ENCODE measurements at regions not wholly inside any gene's neighbourhood (a gene's known extent, or its start where the extent isn't known, plus 50 kb on each side); places are given as distances from the start of the nearest gene placed in this dataset.
A peak's percentile ranks its signal among the peaks of the same experiment; 100 is the strongest.
"Not testable (repeated sequence)": the region's sequence is repeated elsewhere in the genome, so short reads cannot be mapped to it uniquely, and the experiment has no call there.

DNA sequence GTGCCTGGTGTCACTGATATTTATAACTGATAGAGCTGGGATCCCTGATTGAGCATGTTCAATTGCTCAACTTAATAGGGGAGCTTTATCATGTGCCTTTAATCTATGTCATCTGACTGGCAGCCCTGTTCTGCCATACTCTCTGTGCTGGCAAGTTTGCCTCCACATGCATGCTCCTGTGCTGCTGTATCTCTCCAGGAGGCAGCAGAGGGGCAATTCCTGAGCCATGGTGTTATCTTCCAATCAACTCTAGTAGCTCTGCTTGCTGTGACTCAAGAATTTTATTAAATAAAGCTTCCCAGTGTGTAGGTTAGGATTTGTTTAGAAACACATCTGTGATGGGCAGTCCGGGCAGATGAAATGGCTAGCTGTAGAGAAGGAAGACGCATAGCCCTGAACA lies 642.0 kb downstream of the KIF4B start:
- ATAC-seq (no peak), FAIRE-seq (no peak), DNase-seq (ENCODE audit: low read depth in 1 of 2, low spot score in 1 of 2) (no peak)
- Histone ChIP-seq H3K4me1 (no peaks in the 10 kb centered on the region), H3K4me2 (no peak overlapping the region), H3K4me3 (no peak overlapping the region), H3K9me3 (no peaks in the 10 kb centered on the region), H3K27ac (no peak overlapping the region)
- TF ChIP-seq, protein P1, sequence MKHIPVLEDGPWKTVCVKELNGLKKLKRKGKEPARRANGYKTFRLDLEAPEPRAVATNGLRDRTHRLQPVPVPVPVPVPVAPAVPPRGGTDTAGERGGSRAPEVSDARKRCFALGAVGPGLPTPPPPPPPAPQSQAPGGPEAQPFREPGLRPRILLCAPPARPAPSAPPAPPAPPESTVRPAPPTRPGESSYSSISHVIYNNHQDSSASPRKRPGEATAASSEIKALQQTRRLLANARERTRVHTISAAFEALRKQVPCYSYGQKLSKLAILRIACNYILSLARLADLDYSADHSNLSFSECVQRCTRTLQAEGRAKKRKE (CRISPR knock-in tag; IDR thresholded peaks at IDR 0.05; ENCODE audit: low read depth) = no peak
- CTCF ChIA-PET = interaction anchor here (1.1 kb wide), 1 partner anchor 13 kb away, joined by 3 read pairs; no protein-coding TSS in a partner anchor
- POLR2A ChIA-PET = no interaction called here
- 70% methylated on average over 2 of the region's 2 CpGs for WGBS (ENCODE audit: missing lambda C conversion rate)

DNA sequence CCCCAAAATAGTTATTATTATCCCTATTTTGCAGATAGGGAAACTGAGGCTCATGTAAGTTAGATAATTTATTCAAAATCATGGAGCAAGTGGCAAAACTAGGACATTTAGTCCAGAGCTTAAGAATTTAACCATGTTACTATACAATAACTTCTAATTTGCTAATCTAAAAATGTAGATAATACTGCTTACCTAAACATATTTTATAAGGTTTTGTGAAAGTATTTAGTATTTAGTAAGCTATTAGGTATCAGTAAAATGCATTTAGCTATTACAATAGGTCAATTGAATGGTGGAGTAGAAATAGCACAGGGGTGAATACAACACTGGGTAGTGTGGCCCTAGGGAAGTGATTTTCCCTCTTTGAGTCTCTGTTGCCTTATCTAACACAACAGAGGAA lies 648.3 kb downstream of the KIF4B start:
- FAIRE-seq (no peak), DNase-seq (ENCODE audit: low read depth in 1 of 2, low spot score in 1 of 2) (no peak), ATAC-seq (no peak)
- POLR2A ChIA-PET = no interaction called here
- no peak overlapping the region for H3K27ac ChIP-seq
- H3K4me3 ChIP-seq = no peak overlapping the region
- CTCF ChIA-PET = no interaction called here
- no peaks in the 10 kb centered on the region for H3K4me1 ChIP-seq
- H3K9me3 ChIP-seq = no peaks in the 10 kb centered on the region
- TF ChIP-seq MAFK (IDR thresholded peaks at IDR 0.05; ENCODE audit: partially characterized antibody) = peak; percentile 74
- no peak for TF ChIP-seq CHD2 (IDR thresholded peaks at IDR 0.05; ENCODE audit: low read length, partially characterized antibody)
- no peak overlapping the region for H3K4me2 ChIP-seq

DNA sequence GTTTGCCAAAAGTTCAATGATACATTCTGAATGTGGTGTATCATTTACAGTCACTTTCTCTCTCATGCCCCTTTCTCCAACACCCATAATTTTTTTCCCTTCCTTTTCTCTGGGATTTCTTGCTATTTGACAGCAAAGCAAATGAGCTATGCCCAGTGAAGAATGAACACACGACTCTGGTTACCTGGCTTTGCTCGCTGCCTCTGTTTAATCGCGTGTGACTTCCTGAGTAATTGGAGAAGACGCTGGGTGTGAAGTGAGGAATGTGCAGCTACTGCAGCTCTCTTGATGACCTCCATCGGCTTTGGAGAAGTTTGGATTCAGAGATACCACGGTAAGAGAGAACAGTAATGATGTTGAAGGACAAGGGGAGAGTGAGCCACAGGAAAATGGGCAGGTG lies 651.8 kb downstream of the KIF4B start:
- 17% methylated on average over 7 of the region's 7 CpGs for WGBS (ENCODE audit: missing lambda C conversion rate)
- ChIA-PET CTCF (no interaction called here), POLR2A (no interaction called here)
- no peaks in the 10 kb centered on the region for H3K4me1 ChIP-seq
- TF ChIP-seq EP300 (IDR thresholded peaks at IDR 0.05) = no peak
- TF ChIP-seq POLR2AphosphoS2 (conservative IDR thresholded peaks at IDR 0.05; ENCODE audit: low read length) = no peak
- TF ChIP-seq FOSL2 (IDR thresholded peaks at IDR 0.05) = no peak
- no peak for TF ChIP-seq FOSL2 (CRISPR knock-in tag; IDR thresholded peaks at IDR 0.05)
- TF ChIP-seq POLR2A (IDR thresholded peaks at IDR 0.05; ENCODE audit: low read length) = no peak
- TF ChIP-seq, protein P2, sequence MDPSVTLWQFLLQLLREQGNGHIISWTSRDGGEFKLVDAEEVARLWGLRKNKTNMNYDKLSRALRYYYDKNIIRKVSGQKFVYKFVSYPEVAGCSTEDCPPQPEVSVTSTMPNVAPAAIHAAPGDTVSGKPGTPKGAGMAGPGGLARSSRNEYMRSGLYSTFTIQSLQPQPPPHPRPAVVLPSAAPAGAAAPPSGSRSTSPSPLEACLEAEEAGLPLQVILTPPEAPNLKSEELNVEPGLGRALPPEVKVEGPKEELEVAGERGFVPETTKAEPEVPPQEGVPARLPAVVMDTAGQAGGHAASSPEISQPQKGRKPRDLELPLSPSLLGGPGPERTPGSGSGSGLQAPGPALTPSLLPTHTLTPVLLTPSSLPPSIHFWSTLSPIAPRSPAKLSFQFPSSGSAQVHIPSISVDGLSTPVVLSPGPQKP (IDR thresholded peaks at IDR 0.05; ENCODE audit: low read depth, low read length) = no peak
- TF ChIP-seq ZNF302 (CRISPR knock-in tag; IDR thresholded peaks at IDR 0.05) = no peak
- TF ChIP-seq, protein P3, sequence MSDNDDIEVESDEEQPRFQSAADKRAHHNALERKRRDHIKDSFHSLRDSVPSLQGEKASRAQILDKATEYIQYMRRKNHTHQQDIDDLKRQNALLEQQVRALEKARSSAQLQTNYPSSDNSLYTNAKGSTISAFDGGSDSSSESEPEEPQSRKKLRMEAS (IDR thresholded peaks at IDR 0.05) = no peak
- no peak for TF ChIP-seq GATA3 (IDR thresholded peaks at IDR 0.05; ENCODE audit: borderline replicate concordance)
- no peak for TF ChIP-seq PHF8 (IDR thresholded peaks at IDR 0.05; ENCODE audit: borderline replicate concordance, low read depth)
- TF ChIP-seq ZC3H11A (IDR thresholded peaks at IDR 0.05) = no peak
- TF ChIP-seq, protein P4, sequence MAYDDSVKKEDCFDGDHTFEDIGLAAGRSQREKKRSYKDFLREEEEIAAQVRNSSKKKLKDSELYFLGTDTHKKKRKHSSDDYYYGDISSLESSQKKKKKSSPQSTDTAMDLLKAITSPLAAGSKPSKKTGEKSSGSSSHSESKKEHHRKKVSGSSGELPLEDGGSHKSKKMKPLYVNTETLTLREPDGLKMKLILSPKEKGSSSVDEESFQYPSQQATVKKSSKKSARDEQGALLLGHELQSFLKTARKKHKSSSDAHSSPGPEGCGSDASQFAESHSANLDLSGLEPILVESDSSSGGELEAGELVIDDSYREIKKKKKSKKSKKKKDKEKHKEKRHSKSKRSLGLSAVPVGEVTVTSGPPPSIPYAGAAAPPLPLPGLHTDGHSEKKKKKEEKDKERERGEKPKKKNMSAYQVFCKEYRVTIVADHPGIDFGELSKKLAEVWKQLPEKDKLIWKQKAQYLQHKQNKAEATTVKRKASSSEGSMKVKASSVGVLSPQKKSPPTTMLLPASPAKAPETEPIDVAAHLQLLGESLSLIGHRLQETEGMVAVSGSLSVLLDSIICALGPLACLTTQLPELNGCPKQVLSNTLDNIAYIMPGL (CRISPR knock-in tag; IDR thresholded peaks at IDR 0.05; ENCODE audit: borderline replicate concordance) = no peak
- TF ChIP-seq KDM1A (IDR thresholded peaks at IDR 0.05; ENCODE audit: low read depth) = no peak
- H3K27ac ChIP-seq = no peak overlapping the region
- ATAC-seq (no peak), FAIRE-seq (no peak), DNase-seq (ENCODE audit: low read depth in 1 of 2, low spot score in 1 of 2) (no peak)
- H3K4me2 ChIP-seq = no peak overlapping the region
- no peak overlapping the region for H3K4me3 ChIP-seq
- no peaks in the 10 kb centered on the region for H3K9me3 ChIP-seq

DNA sequence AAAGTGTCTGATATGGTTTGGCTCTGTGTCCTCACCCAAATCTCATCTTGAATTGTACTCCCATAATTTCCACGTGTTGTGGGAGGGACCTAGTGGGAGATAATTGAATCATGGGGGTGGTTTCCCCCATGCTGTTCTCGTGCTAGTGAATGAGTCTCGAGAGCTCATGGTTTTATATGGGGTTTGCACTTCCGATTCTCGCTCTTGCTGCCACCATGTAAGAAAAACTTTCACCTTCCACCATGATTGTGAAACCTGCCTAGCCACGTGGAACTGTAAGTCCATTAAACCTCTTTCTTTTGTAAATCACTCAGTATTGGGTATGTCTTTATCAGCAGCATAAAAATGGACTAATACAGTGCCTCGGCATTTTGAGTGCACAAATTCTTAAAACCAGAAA lies 655.0 kb upstream of the SGCD start:
- DNase-seq (ENCODE audit: low read depth in 1 of 2, low spot score in 1 of 2); H3K4me2 ChIP-seq; CTCF ChIA-PET; H3K4me1 ChIP-seq; H3K4me3 ChIP-seq; H3K27ac ChIP-seq; POLR2A ChIA-PET; ATAC-seq; FAIRE-seq: not testable (repeated sequence)
- peaks cover 11% of the 10 kb centered on the region; the same call in 1 of the 3 replicates for H3K9me3 ChIP-seq
- whole genome bisulfite sequencing (ENCODE audit: missing lambda C conversion rate) = 25% methylated on average over 7 of the region's 7 CpGs

Measured in A549 (cell line).